ENCODE measurements at regions not wholly inside any gene's neighbourhood (a gene's known extent, or its start where the extent isn't known, plus 50 kb on each side); places are given as distances from the start of the nearest gene placed in this dataset.

- intact Hi-C loops (cut with micrococcal nuclease; ENCODE audit: unreplicated experiment) (no loop called here), in situ Hi-C loops (cut with MboI) (no loop called here)
- WGBS (ENCODE audit: insufficient coverage, insufficient replicate concordance, low lambda C conversion rate, missing lambda C conversion rate) = 6% methylated on average over 2 of the region's 2 CpGs
- Histone ChIP-seq H3K27ac (ENCODE audit: control insufficient read depth, insufficient read depth) (no peak overlapping the region), H3K9ac (ENCODE audit: control insufficient read depth, insufficient read depth, low read length) (no peak overlapping the region), H3K4me1 (ENCODE audit: control insufficient read depth, insufficient read depth, low read length) (no peaks in the 10 kb centered on the region), H3K4me2 (ENCODE audit: control insufficient read depth, insufficient read depth) (no peak overlapping the region), H2AFZ (ENCODE audit: control insufficient read depth, low read depth, low read length) (no peak overlapping the region), H3K36me3 (ENCODE audit: control insufficient read depth in 2 of 2, insufficient read depth in 2 of 2, low read length in 1 of 2) (no peaks in the 10 kb centered on the region), H3K27me3 (replicated peaks in 1 of 2; ENCODE audit: control insufficient read depth in 2 of 2, insufficient read depth in 2 of 2, low read length in 1 of 2) (no peaks in the 10 kb centered on the region), H3K79me2 (ENCODE audit: control insufficient read depth, insufficient read depth, low read length) (no peaks in the 10 kb centered on the region), H4K20me1 (ENCODE audit: control insufficient read depth, insufficient read depth) (no peaks in the 10 kb centered on the region), H3K4me3 (no peak overlapping the region), H3K9me3 (replicated peaks; ENCODE audit: control insufficient read depth, insufficient read depth, low read length) (no peaks in the 10 kb centered on the region)
- no peak for TF ChIP-seq USF2 (IDR thresholded peaks at IDR 0.05; ENCODE audit: borderline replicate concordance, low read depth, low read length)
- no peak for TF ChIP-seq NFYB (IDR thresholded peaks at IDR 0.05; ENCODE audit: insufficient read depth, low read depth, low read length)
- no peak for TF ChIP-seq CBX3 (IDR thresholded peaks at IDR 0.05; ENCODE audit: borderline replicate concordance, low read depth)
- TF ChIP-seq GATAD2B (conservative IDR thresholded peaks at IDR 0.05; ENCODE audit: low read depth) = no peak
- TF ChIP-seq POLR2AphosphoS5 (IDR thresholded peaks at IDR 0.05; ENCODE audit: low read length) = no peak
- no peak for TF ChIP-seq HCFC1 (IDR thresholded peaks at IDR 0.05; ENCODE audit: low read length)
- no peak for TF ChIP-seq NFXL1 (IDR thresholded peaks at IDR 0.05; ENCODE audit: borderline replicate concordance)
- TF ChIP-seq TARDBP (IDR thresholded peaks at IDR 0.05; ENCODE audit: borderline replicate concordance) = no peak
- ChIA-PET CTCF (interaction anchor here (0.8 kb wide), 1 partner anchor 9 kb away, joined by 3 read pairs; no protein-coding TSS in a partner anchor), SMC1A (ENCODE audit: uncharacterized antibody, unreplicated experiment) (interaction anchor here (1.3 kb wide), 1 partner anchor 10 kb away, joined by 3 read pairs; no protein-coding TSS in a partner anchor), POLR2A (no interaction called here), RAD21 (ENCODE audit: unreplicated experiment) (no interaction called here)
- DNase-seq (ENCODE audit: low read depth, low spot score) (no peak), ATAC-seq (no peak), FAIRE-seq (no peak)
- no TSS peak for BruUV-seq (replicated peaks)
Measured at GRCh38 chr11:98053851-98054250, 966.9 kb upstream of the CNTN5 start.

- H3K9ac ChIP-seq (ENCODE audit: control insufficient read depth, insufficient read depth, low read length) = no peak overlapping the region
- H3K36me3 ChIP-seq (ENCODE audit: control insufficient read depth in 2 of 2, insufficient read depth in 2 of 2, low read length in 1 of 2) = no peaks in the 10 kb centered on the region
- H3K4me2 ChIP-seq (ENCODE audit: control insufficient read depth, insufficient read depth) = no peak overlapping the region
- RAD21 ChIA-PET (ENCODE audit: unreplicated experiment) = no interaction called here
- intact Hi-C loops (cut with micrococcal nuclease; ENCODE audit: unreplicated experiment) (no loop called here), in situ Hi-C loops (cut with MboI) (no loop called here)
- no peaks in the 10 kb centered on the region for H3K79me2 ChIP-seq (ENCODE audit: control insufficient read depth, insufficient read depth, low read length)
- H2AFZ ChIP-seq (ENCODE audit: control insufficient read depth, low read depth, low read length) = no peak overlapping the region
- POLR2A ChIA-PET = no interaction called here
- H3K4me1 ChIP-seq (ENCODE audit: control insufficient read depth, insufficient read depth, low read length) = no peaks in the 10 kb centered on the region
- no peak for FAIRE-seq
- 0% methylated on average over 1 of the region's 1 CpG for WGBS (ENCODE audit: insufficient coverage, insufficient replicate concordance, low lambda C conversion rate, missing lambda C conversion rate)
- SMC1A ChIA-PET (ENCODE audit: uncharacterized antibody, unreplicated experiment) = no interaction called here
- H4K20me1 ChIP-seq (ENCODE audit: control insufficient read depth, insufficient read depth) = no peaks in the 10 kb centered on the region
- H3K9me3 ChIP-seq (replicated peaks; ENCODE audit: control insufficient read depth, insufficient read depth, low read length) = no peaks in the 10 kb centered on the region
- BruUV-seq (replicated peaks) = no TSS peak
- no peak for DNase-seq (ENCODE audit: low read depth, low spot score)
- no peak for ATAC-seq
- no peaks in the 10 kb centered on the region for H3K27me3 ChIP-seq (replicated peaks in 1 of 2; ENCODE audit: control insufficient read depth in 2 of 2, insufficient read depth in 2 of 2, low read length in 1 of 2)
- H3K4me3 ChIP-seq = no peak overlapping the region
- H3K27ac ChIP-seq (ENCODE audit: control insufficient read depth, insufficient read depth) = no peak overlapping the region
- CTCF ChIA-PET = no interaction called here
- TF ChIP-seq IKZF1 (conservative IDR thresholded peaks at IDR 0.05) (no peak), MYC (IDR thresholded peaks at IDR 0.05; ENCODE audit: insufficient read depth, insufficient read length, insufficient replicate concordance, low read length, severe bottlenecking) (no peak), SREBF2 (IDR thresholded peaks at IDR 0.05; ENCODE audit: low read length) (no peak), CBFB (IDR thresholded peaks at IDR 0.05; ENCODE audit: low read depth) (no peak), ZNF24 (IDR thresholded peaks at IDR 0.05) (no peak), NFYB (IDR thresholded peaks at IDR 0.05; ENCODE audit: insufficient read depth, low read depth, low read length) (no peak), NFIC (IDR thresholded peaks at IDR 0.05; ENCODE audit: low read depth, low read length) (no peak), HSF1 (IDR thresholded peaks at IDR 0.05; ENCODE audit: low read depth, low read length) (no peak), WRNIP1 (IDR thresholded peaks at IDR 0.05; ENCODE audit: borderline replicate concordance, low read depth, low read length) (no peak), SMC3 (IDR thresholded peaks at IDR 0.05; ENCODE audit: borderline replicate concordance, low read length) (no peak), FOS (IDR thresholded peaks at IDR 0.05; ENCODE audit: borderline replicate concordance, extremely low read depth, insufficient read length) (no peak)
Measured at GRCh38 chr11:98056945-98057344, 963.8 kb upstream of the CNTN5 start.

Data from GM12878 (cell line).